HCT116 (cell line): ENCODE measurements at regions not wholly inside any gene's neighbourhood (a gene's known extent, or its start where the extent isn't known, plus 50 kb on each side); places are given as distances from the start of the nearest gene placed in this dataset.

Experiments used
- EZH2phosphoT487 ChIP-seq: fragments of 200-600 bp; IDR thresholded peaks from 2 replicates; pipeline ENCODE4 v1.6.1; 2018; ENCODE audit warnings: antibody characterized with exemption, borderline replicate concordance
- POLR2A ChIP-seq: IDR thresholded peaks from 2 replicates; pipeline ENCODE4 v1.7.0; 2011; ENCODE audit warnings: borderline replicate concordance; ENCODE audit not compliant: insufficient read depth, insufficient read length; ENCODE audit errors: extremely low read depth
- TF ChIP-seq, protein P1 (sequence below), 3 experiments: fragments of 200-600 bp in 1 of 3; sonication (generic) in 1 of 3; IDR thresholded peaks in 2 of 3; conservative IDR thresholded peaks in 1 of 3; 2 replicates each; pipeline ENCODE4 v1.5.1; 2012 to 2017; ENCODE audit warnings: low read depth in 2 of 3, low read length in 2 of 3, antibody characterized with exemption in 1 of 3, borderline replicate concordance in 1 of 3, control low read depth in 1 of 3, mild to moderate bottlenecking in 1 of 3, mixed read lengths in 1 of 3, mixed run types in 1 of 3, moderate library complexity in 1 of 3; ENCODE audit not compliant: insufficient read depth in 1 of 3
- TF ChIP-seq, protein P2 (sequence below): IDR thresholded peaks from 2 replicates; pipeline ENCODE4 v1.6.1; 2012
- TF ChIP-seq, protein P3 (sequence below): IDR thresholded peaks from 2 replicates; pipeline ENCODE4 v1.6.1; 2012

DNA sequence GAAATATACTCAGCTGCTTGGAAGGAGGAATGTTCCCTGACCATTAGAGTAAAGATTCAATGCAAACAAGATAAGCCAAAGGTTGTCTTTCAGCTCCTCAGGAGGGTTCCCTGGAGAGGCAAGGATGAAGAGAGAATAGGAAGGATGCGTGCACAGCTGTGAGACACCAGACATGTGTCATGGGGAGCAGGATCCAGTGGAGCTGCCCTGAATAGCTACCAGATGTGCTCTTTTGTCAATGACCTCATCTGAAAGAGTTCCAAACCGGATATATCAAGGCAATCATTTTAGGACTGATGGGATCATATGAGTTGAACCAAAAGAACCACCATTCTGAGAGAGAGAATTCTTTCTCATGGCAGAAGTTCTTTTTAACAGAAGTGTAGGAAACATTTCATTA, 490.6 kb downstream of the IRS1 start:
- TF ChIP-seq, protein P1, sequence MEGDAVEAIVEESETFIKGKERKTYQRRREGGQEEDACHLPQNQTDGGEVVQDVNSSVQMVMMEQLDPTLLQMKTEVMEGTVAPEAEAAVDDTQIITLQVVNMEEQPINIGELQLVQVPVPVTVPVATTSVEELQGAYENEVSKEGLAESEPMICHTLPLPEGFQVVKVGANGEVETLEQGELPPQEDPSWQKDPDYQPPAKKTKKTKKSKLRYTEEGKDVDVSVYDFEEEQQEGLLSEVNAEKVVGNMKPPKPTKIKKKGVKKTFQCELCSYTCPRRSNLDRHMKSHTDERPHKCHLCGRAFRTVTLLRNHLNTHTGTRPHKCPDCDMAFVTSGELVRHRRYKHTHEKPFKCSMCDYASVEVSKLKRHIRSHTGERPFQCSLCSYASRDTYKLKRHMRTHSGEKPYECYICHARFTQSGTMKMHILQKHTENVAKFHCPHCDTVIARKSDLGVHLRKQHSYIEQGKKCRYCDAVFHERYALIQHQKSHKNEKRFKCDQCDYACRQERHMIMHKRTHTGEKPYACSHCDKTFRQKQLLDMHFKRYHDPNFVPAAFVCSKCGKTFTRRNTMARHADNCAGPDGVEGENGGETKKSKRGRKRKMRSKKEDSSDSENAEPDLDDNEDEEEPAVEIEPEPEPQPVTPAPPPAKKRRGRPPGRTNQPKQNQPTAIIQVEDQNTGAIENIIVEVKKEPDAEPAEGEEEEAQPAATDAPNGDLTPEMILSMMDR (IDR thresholded peaks at IDR 0.05 in 2 of 3, conservative IDR thresholded peaks at IDR 0.05 in 1 of 3; ENCODE audit: borderline replicate concordance in 1 of 3, insufficient read depth in 1 of 3, low read depth in 2 of 3, low read length in 2 of 3): no peak
- TF ChIP-seq POLR2A (no peak), EZH2phosphoT487 (no peak)
- TF ChIP-seq, protein P2, sequence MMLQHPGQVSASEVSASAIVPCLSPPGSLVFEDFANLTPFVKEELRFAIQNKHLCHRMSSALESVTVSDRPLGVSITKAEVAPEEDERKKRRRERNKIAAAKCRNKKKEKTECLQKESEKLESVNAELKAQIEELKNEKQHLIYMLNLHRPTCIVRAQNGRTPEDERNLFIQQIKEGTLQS: no peak
- TF ChIP-seq, protein P3, sequence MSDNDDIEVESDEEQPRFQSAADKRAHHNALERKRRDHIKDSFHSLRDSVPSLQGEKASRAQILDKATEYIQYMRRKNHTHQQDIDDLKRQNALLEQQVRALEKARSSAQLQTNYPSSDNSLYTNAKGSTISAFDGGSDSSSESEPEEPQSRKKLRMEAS: no peak
